Urothelium cell line (cell line): ENCODE measurements at regions not wholly inside any gene's neighbourhood (a gene's known extent, or its start where the extent isn't known, plus 50 kb on each side); places are given as distances from the start of the nearest gene placed in this dataset.
"Not testable (repeated sequence)": the region's sequence is repeated elsewhere in the genome, so short reads cannot be mapped to it uniquely, and the experiment has no call there.

ENCODE experiments used
- DNase-seq: peaks from one replicate; pipeline ENCODE4 v3.0.0; 2011; ENCODE audit warnings: low spot score, mixed read lengths
- FAIRE-seq: peaks from 2 replicates; lab custom pipeline; 2011; peaks lifted over from hg19 to GRCh38; lab: Jason Lieb, UNC

GRCh38 chr13:34383728-34384127, 558.3 kb upstream of the NBEA start:
- FAIRE-seq, result no peak
- no peak for DNase-seq

- not testable (repeated sequence) for FAIRE-seq, DNase-seq
Measured at GRCh38 chr13:34386229-34386628, 555.8 kb upstream of the NBEA start.

GRCh38 chr13:34391076-34391475, 551.0 kb upstream of the NBEA start:
- DNase-seq (peak; percentile 17), FAIRE-seq (no peak)

GRCh38 chr13:34401696-34402095, 540.4 kb upstream of the NBEA start:
- no peak for DNase-seq

GRCh38 chr13:34405410-34406181, 536.5 kb upstream of the NBEA start:
- DNase-seq (no peak), FAIRE-seq (no peak)

More at GRCh38 chr13:34401696-34402095, 540.4 kb upstream of the NBEA start:
- no peak for FAIRE-seq

GRCh38 chr13:34408640-34409039, 533.4 kb upstream of the NBEA start:
- DNase-seq (no peak), FAIRE-seq (no peak)

- FAIRE-seq (no peak), DNase-seq (no peak)
Measured at GRCh38 chr13:34409496-34410182, 532.4 kb upstream of the NBEA start.

- no peak for FAIRE-seq
- DNase-seq, result no peak
Measured at GRCh38 chr13:34410678-34411077, 531.4 kb upstream of the NBEA start.

GRCh38 chr13:34411177-34411576, 530.9 kb upstream of the NBEA start:
- FAIRE-seq (no peak), DNase-seq (no peak)

- FAIRE-seq, result no peak
- no peak for DNase-seq
Measured at GRCh38 chr13:34411894-34412293, 530.2 kb upstream of the NBEA start.

- no peak for DNase-seq
- no peak for FAIRE-seq
Measured at GRCh38 chr13:34412295-34412694, 529.8 kb upstream of the NBEA start.

- FAIRE-seq (no peak), DNase-seq (peak; percentile 14)
Measured at GRCh38 chr13:34412817-34413375, 529.2 kb upstream of the NBEA start.

GRCh38 chr13:34413538-34414210, 528.4 kb upstream of the NBEA start:
- DNase-seq, result no peak
- no peak for FAIRE-seq

- DNase-seq (no peak), FAIRE-seq (no peak)
Measured at GRCh38 chr13:34414616-34415015, 527.5 kb upstream of the NBEA start.

- DNase-seq, result no peak
- no peak for FAIRE-seq
Measured at GRCh38 chr13:34416971-34417380, 525.1 kb upstream of the NBEA start.

GRCh38 chr13:34417896-34418295, 524.2 kb upstream of the NBEA start:
- DNase-seq (no peak), FAIRE-seq (no peak)

- DNase-seq, result no peak
- FAIRE-seq, result no peak
Measured at GRCh38 chr13:34419025-34419424, 523.0 kb upstream of the NBEA start.

GRCh38 chr13:34419755-34420154, 522.3 kb upstream of the NBEA start:
- FAIRE-seq (no peak), DNase-seq (no peak)

GRCh38 chr13:34420702-34421346, 521.2 kb upstream of the NBEA start:
- DNase-seq, result no peak
- no peak for FAIRE-seq

GRCh38 chr13:34421347-34421719, 520.7 kb upstream of the NBEA start:
- FAIRE-seq (no peak), DNase-seq (no peak)

- FAIRE-seq (no peak), DNase-seq (no peak)
Measured at GRCh38 chr13:34421858-34422475, 520.1 kb upstream of the NBEA start.
